Gastrocnemius medialis (tissue), 4 donors: ENCODE measurements at regions not wholly inside any gene's neighbourhood (a gene's known extent, or its start where the extent isn't known, plus 50 kb on each side); places are given as distances from the start of the nearest gene placed in this dataset.

Experiments
- ATAC-seq, 2 donors: fragments of 150-250 bp; one replicate each; pipeline ENCODE4 v1.9.1; 2016
- DNase-seq, 2 donors: peaks; one replicate each; pipeline ENCODE4 v3.0.0-alpha.2; 2019
- H3K27ac ChIP-seq, 4 donors: fragments of 200-600 bp; sonication (generic); 1 replicate in 1 of 4; 2 replicates in 3 of 4; pipeline ENCODE4 v1.5.1; 2016 to 2018; ENCODE audit warnings: mild to moderate bottlenecking in 2 of 4, moderate library complexity in 1 of 4
- H3K27me3 ChIP-seq, 3 donors: fragments of 200-600 bp; sonication (generic) in 2 of 3; 1 replicate in 1 of 3; 2 replicates in 2 of 3; pipeline versions ENCODE4 v1.5.1 to v1.6.0; 2016 to 2019; ENCODE audit warnings: mild to moderate bottlenecking in 1 of 3, moderate library complexity in 1 of 3
- H3K36me3 ChIP-seq, 2 donors: fragments of 200-600 bp; sonication (generic) in 1 of 2; one replicate each; pipeline ENCODE4 v1.5.1; 2017 to 2018
- H3K4me1 ChIP-seq, 2 donors: fragments of 200-600 bp; sonication (generic) in 1 of 2; one replicate each; pipeline ENCODE4 v1.5.1; 2016 to 2017; ENCODE audit warnings: mild to moderate bottlenecking in 2 of 2
- H3K4me3 ChIP-seq, 4 donors: fragments of 200-600 bp; sonication (generic) in 3 of 4; 1 replicate in 1 of 4; 2 replicates in 3 of 4; pipeline ENCODE4 v1.5.1; 2016 to 2019; ENCODE audit warnings: mild to moderate bottlenecking in 2 of 4
- H3K9me3 ChIP-seq, 3 donors: fragments of 200-600 bp; sonication (generic) in 2 of 3; 1 replicate in 1 of 3; 2 replicates in 2 of 3; pipeline ENCODE4 v1.5.1; 2016 to 2019
- CTCF ChIP-seq, 5 experiments: fragments of 450-650 bp in 3 of 5; fragments of 200-600 bp in 2 of 5; sonication (generic) in 2 of 5; IDR thresholded peaks in 4 of 5; conservative IDR thresholded peaks in 1 of 5; 1 replicate in 4 of 5; 2 replicates in 1 of 5; pipeline ENCODE4 v1.5.1; 2016 to 2019; ENCODE audit warnings: antibody characterized with exemption in 5 of 5, mild to moderate bottlenecking in 3 of 5, moderate library complexity in 3 of 5
- POLR2A ChIP-seq, 2 donors: fragments of 450-650 bp; IDR thresholded peaks; one replicate each; pipeline ENCODE4 v1.6.1; 2017; ENCODE audit warnings: antibody characterized with exemption in 2 of 2, mild to moderate bottlenecking in 2 of 2, moderate library complexity in 2 of 2
- in situ Hi-C, 4 donors: fragments of 200-750 bp; cut with MboI; loops; one replicate each; pipeline versions ENCODE4 v1.15.0 to v1.8.0; 2017; ENCODE audit warnings: low sequenced_read_pairs in 4 of 4
- intact Hi-C: fragments of 100-400 bp; cut with DNase I; formaldehyde crosslinking; loops from one replicate; pipeline ENCODE4 v1.15.1; 2023; ENCODE audit warnings: low total_unique reads

- no peaks in the 10 kb centered on the region for H3K36me3 ChIP-seq
- DNase-seq: no peak
- no peak for ATAC-seq
- H3K27me3 ChIP-seq: no peaks in the 10 kb centered on the region
- intact Hi-C loops: no loop called here
- peaks cover 0 to 4% (median 0%) of the 10 kb centered on the region in 3 donors for H3K9me3 ChIP-seq
- no peaks in the 10 kb centered on the region for H3K4me1 ChIP-seq
- TF ChIP-seq CTCF (IDR thresholded peaks at IDR 0.05 in 4 of 5, conservative IDR thresholded peaks at IDR 0.05 in 1 of 5): no peak
- no peak for TF ChIP-seq POLR2A (IDR thresholded peaks at IDR 0.05)
- no peak overlapping the region for H3K27ac ChIP-seq
- H3K4me3 ChIP-seq: no peak overlapping the region
- in situ Hi-C loops: no loop called here
Measured at GRCh38 chr12:58032156-58032555, 90.8 kb downstream of the ATP23 start.

GRCh38 chr12:58033831-58034230 is 92.5 kb downstream of the ATP23 start:
- no peak overlapping the region for H3K27ac ChIP-seq
- peaks cover 0 to 4% (median 0%) of the 10 kb centered on the region in 3 donors for H3K9me3 ChIP-seq
- no peaks in the 10 kb centered on the region for H3K4me1 ChIP-seq
- intact Hi-C loops (no loop called here), in situ Hi-C loops (no loop called here)
- no peaks in the 10 kb centered on the region for H3K27me3 ChIP-seq
- TF ChIP-seq CTCF (IDR thresholded peaks at IDR 0.05 in 4 of 5, conservative IDR thresholded peaks at IDR 0.05 in 1 of 5) (no peak), POLR2A (IDR thresholded peaks at IDR 0.05) (no peak)
- H3K36me3 ChIP-seq: no peaks in the 10 kb centered on the region
- ATAC-seq (no peak), DNase-seq (no peak)
- no peak overlapping the region for H3K4me3 ChIP-seq

- H3K36me3 ChIP-seq: no peaks in the 10 kb centered on the region
- peaks cover 0 to 4% (median 0%) of the 10 kb centered on the region in 3 donors for H3K9me3 ChIP-seq
- H3K27me3 ChIP-seq: no peaks in the 10 kb centered on the region
- in situ Hi-C loops (no loop called here), intact Hi-C loops (no loop called here)
- TF ChIP-seq POLR2A (IDR thresholded peaks at IDR 0.05) (no peak), CTCF (IDR thresholded peaks at IDR 0.05 in 4 of 5, conservative IDR thresholded peaks at IDR 0.05 in 1 of 5) (no peak)
- DNase-seq: no peak
- no peak overlapping the region for H3K27ac ChIP-seq
- no peaks in the 10 kb centered on the region for H3K4me1 ChIP-seq
- no peak for ATAC-seq
- H3K4me3 ChIP-seq: no peak overlapping the region
Measured at GRCh38 chr12:58034311-58034710, 92.9 kb downstream of the ATP23 start.

GRCh38 chr12:58034712-58035111 is 93.3 kb downstream of the ATP23 start:
- intact Hi-C loops: no loop called here
- TF ChIP-seq POLR2A (IDR thresholded peaks at IDR 0.05) (no peak), CTCF (IDR thresholded peaks at IDR 0.05 in 4 of 5, conservative IDR thresholded peaks at IDR 0.05 in 1 of 5) (no peak)
- no peaks in the 10 kb centered on the region for H3K4me1 ChIP-seq
- ATAC-seq (no peak), DNase-seq (no peak)
- peaks cover 0 to 4% (median 0%) of the 10 kb centered on the region in 3 donors for H3K9me3 ChIP-seq
- in situ Hi-C loops: no loop called here
- H3K36me3 ChIP-seq: no peaks in the 10 kb centered on the region
- H3K4me3 ChIP-seq: no peak overlapping the region
- no peaks in the 10 kb centered on the region for H3K27me3 ChIP-seq
- H3K27ac ChIP-seq: no peak overlapping the region

- H3K9me3 ChIP-seq: peaks cover 0 to 2% (median 0%) of the 10 kb centered on the region in 3 donors
Measured at GRCh38 chr12:58041441-58041840, 100.1 kb downstream of the ATP23 start.

More at GRCh38 chr12:58041441-58041840, 100.1 kb downstream of the ATP23 start:
- H3K4me1 ChIP-seq: no peaks in the 10 kb centered on the region
- intact Hi-C loops (no loop called here), in situ Hi-C loops (no loop called here)
- no peak overlapping the region for H3K27ac ChIP-seq
- no peaks in the 10 kb centered on the region for H3K36me3 ChIP-seq
- no peaks in the 10 kb centered on the region for H3K27me3 ChIP-seq
- no peak overlapping the region for H3K4me3 ChIP-seq
- TF ChIP-seq CTCF (IDR thresholded peaks at IDR 0.05 in 4 of 5, conservative IDR thresholded peaks at IDR 0.05 in 1 of 5): no peak
- TF ChIP-seq POLR2A (IDR thresholded peaks at IDR 0.05): no peak
- no peak for DNase-seq
- ATAC-seq: no peak
